Breast epithelium (tissue), 4 donors: ENCODE measurements at regions not wholly inside any gene's neighbourhood (a gene's known extent, or its start where the extent isn't known, plus 50 kb on each side); places are given as distances from the start of the nearest gene placed in this dataset.
"Not testable (repeated sequence)": the region's sequence is repeated elsewhere in the genome, so short reads cannot be mapped to it uniquely, and the experiment has no call there.

Source experiments
- DNase-seq, 2 donors: peaks; one replicate each; pipeline ENCODE4 v3.0.0-alpha.2; 2019; ENCODE audit warnings: low spot score in 2 of 2
- H3K27ac ChIP-seq, 2 donors: fragments of 200-600 bp; sonication (generic) in 1 of 2; one replicate each; pipeline ENCODE4 v1.5.1; 2016 to 2019; ENCODE audit warnings: mild to moderate bottlenecking in 1 of 2
- H3K27me3 ChIP-seq, 2 donors: fragments of 200-600 bp; sonication (generic) in 1 of 2; one replicate each; pipeline versions ENCODE4 v1.5.1 to v1.6.0; 2017 to 2019; ENCODE audit warnings: control low read depth in 1 of 2, mild to moderate bottlenecking in 1 of 2
- H3K36me3 ChIP-seq: fragments of 200-600 bp; one replicate; pipeline ENCODE4 v1.5.1; 2019
- H3K4me1 ChIP-seq, 2 donors: fragments of 200-600 bp; sonication (generic); one replicate each; pipeline ENCODE4 v1.5.1; 2016 to 2019; ENCODE audit warnings: control low read depth in 1 of 2
- H3K4me3 ChIP-seq, 3 donors: fragments of 200-600 bp; sonication (generic); 1 replicate in 2 of 3; 2 replicates in 1 of 3; pipeline ENCODE4 v1.5.1; 2016 to 2019; ENCODE audit warnings: mild to moderate bottlenecking in 3 of 3, moderate library complexity in 2 of 3
- H3K9me3 ChIP-seq, 2 donors: fragments of 200-600 bp; sonication (generic) in 1 of 2; one replicate each; pipeline ENCODE4 v1.5.1; 2016 to 2019; ENCODE audit warnings: control low read depth in 1 of 2
- CTCF ChIP-seq, 3 donors: fragments of 450-650 bp; IDR thresholded peaks; one replicate each; pipeline ENCODE4 v1.5.1; 2016 to 2017; ENCODE audit warnings: antibody characterized with exemption in 3 of 3, mild to moderate bottlenecking in 3 of 3, moderate library complexity in 3 of 3
- POLR2A ChIP-seq: fragments of 450-650 bp; IDR thresholded peaks from one replicate; pipeline ENCODE4 v1.6.1; 2016; ENCODE audit warnings: antibody characterized with exemption, mild to moderate bottlenecking, moderate library complexity
- POLR2AphosphoS5 ChIP-seq, 3 donors: sonication (generic); formaldehyde crosslinking; IDR thresholded peaks; one replicate each; pipeline ENCODE4 v1.6.1; 2017; ENCODE audit warnings: antibody characterized with exemption in 3 of 3
- intact Hi-C: fragments of 100-400 bp; cut with DNase I; formaldehyde crosslinking; loops from one replicate; pipeline ENCODE4 v1.15.1; 2023; ENCODE audit warnings: low total_unique reads

GRCh38 chrX:52270453-52271116 is 85.9 kb downstream of the MAGED4 start:
- no peaks in the 10 kb centered on the region for H3K9me3 ChIP-seq
- no peaks in the 10 kb centered on the region for H3K4me1 ChIP-seq
- intact Hi-C loops: no loop called here
- H3K36me3 ChIP-seq: no peaks in the 10 kb centered on the region
- no peak for DNase-seq
- peaks cover 0 to 42% of the 10 kb centered on the region in 2 donors for H3K27me3 ChIP-seq
- no peak overlapping the region for H3K4me3 ChIP-seq
- TF ChIP-seq POLR2AphosphoS5 (IDR thresholded peaks at IDR 0.05): no peak
- no peak for TF ChIP-seq CTCF (IDR thresholded peaks at IDR 0.05)
- TF ChIP-seq POLR2A: no peak
- no peak overlapping the region for H3K27ac ChIP-seq

GRCh38 chrX:52271206-52271605 is 86.5 kb downstream of the MAGED4 start:
- no peak for DNase-seq
- H3K4me1 ChIP-seq: no peaks in the 10 kb centered on the region
- H3K27me3 ChIP-seq: peaks cover 0 to 47% of the 10 kb centered on the region in 2 donors
- no peak overlapping the region for H3K27ac ChIP-seq
- no peaks in the 10 kb centered on the region for H3K36me3 ChIP-seq
- intact Hi-C loops: no loop called here
- no peaks in the 10 kb centered on the region for H3K9me3 ChIP-seq
- H3K4me3 ChIP-seq: no peak overlapping the region
- TF ChIP-seq POLR2A: no peak
- no peak for TF ChIP-seq POLR2AphosphoS5 (IDR thresholded peaks at IDR 0.05)
- no peak for TF ChIP-seq CTCF (IDR thresholded peaks at IDR 0.05)

- intact Hi-C loops: no loop called here
- DNase-seq: no peak
- Histone ChIP-seq H3K4me1 (no peaks in the 10 kb centered on the region), H3K36me3 (no peaks in the 10 kb centered on the region), H3K4me3 (no peak overlapping the region), H3K9me3 (peaks cover 0 to 9% of the 10 kb centered on the region in 2 donors), H3K27me3 (peaks cover 0 to 64% of the 10 kb centered on the region in 2 donors), H3K27ac (no peak overlapping the region)
- TF ChIP-seq POLR2A (no peak), POLR2AphosphoS5 (IDR thresholded peaks at IDR 0.05) (no peak), CTCF (IDR thresholded peaks at IDR 0.05) (no peak)
These were observed 91.2 kb upstream of the XAGE2 start for GRCh38 chrX:52277666-52278065.

- no peaks in the 10 kb centered on the region for H3K36me3 ChIP-seq
- TF ChIP-seq CTCF (IDR thresholded peaks at IDR 0.05) (no peak), POLR2A (no peak), POLR2AphosphoS5 (IDR thresholded peaks at IDR 0.05) (no peak)
- H3K4me3 ChIP-seq: no peak overlapping the region
- intact Hi-C loops: no loop called here
- H3K27ac ChIP-seq: no peak overlapping the region
- H3K9me3 ChIP-seq: peaks cover 0 to 9% of the 10 kb centered on the region in 2 donors
- DNase-seq: no peak
- H3K4me1 ChIP-seq: no peaks in the 10 kb centered on the region
- peaks cover 0 to 69% of the 10 kb centered on the region in 2 donors for H3K27me3 ChIP-seq
These were observed 88.0 kb upstream of the XAGE2 start for GRCh38 chrX:52280812-52281211.

GRCh38 chrX:52284865-52285264 is 84.0 kb upstream of the XAGE2 start:
- intact Hi-C loops: no loop called here
- TF ChIP-seq POLR2AphosphoS5 (IDR thresholded peaks at IDR 0.05) (no peak), CTCF (IDR thresholded peaks at IDR 0.05) (no peak)
- Histone ChIP-seq H3K36me3 (no peaks in the 10 kb centered on the region), H3K9me3 (peaks cover 10 to 22% of the 10 kb centered on the region in 2 donors), H3K27me3 (peaks cover 0 to 62% of the 10 kb centered on the region in 2 donors), H3K4me3 (no peak overlapping the region), H3K4me1 (no peaks in the 10 kb centered on the region), H3K27ac (no peak overlapping the region)
- no peak for DNase-seq

GRCh38 chrX:52298968-52299367 is 69.9 kb upstream of the XAGE2 start:
- H3K4me3 ChIP-seq, H3K36me3 ChIP-seq, H3K9me3 ChIP-seq, intact Hi-C loops, DNase-seq, H3K27ac ChIP-seq, H3K4me1 ChIP-seq: not testable (repeated sequence)
- peaks cover 0 to 25% of the 10 kb centered on the region in 2 donors for H3K27me3 ChIP-seq

GRCh38 chrX:52308532-52308931 is 60.3 kb upstream of the XAGE2 start:
- H3K27me3 ChIP-seq: peaks cover 0 to 55% of the 10 kb centered on the region in 2 donors
- H3K4me1 ChIP-seq, H3K27ac ChIP-seq, intact Hi-C loops, H3K4me3 ChIP-seq, H3K9me3 ChIP-seq, H3K36me3 ChIP-seq, DNase-seq: not testable (repeated sequence)
